ENCODE measurements at regions not wholly inside any gene's neighbourhood (a gene's known extent, or its start where the extent isn't known, plus 50 kb on each side); places are given as distances from the start of the nearest gene placed in this dataset.

GRCh38 chrX:858542-859078, 228.0 kb downstream of the SHOX start:
- BruUV-seq (replicated peaks), result no TSS peak
- H2AFZ ChIP-seq (ENCODE audit: control insufficient read depth, low read depth, low read length), result no peak overlapping the region
- H3K9me3 ChIP-seq (replicated peaks; ENCODE audit: control insufficient read depth, insufficient read depth, low read length), result no peaks in the 10 kb centered on the region; the same call in 2 of the 3 replicates
- H3K9ac ChIP-seq (ENCODE audit: control insufficient read depth, insufficient read depth, low read length), result no peak overlapping the region
- H3K79me2 ChIP-seq (ENCODE audit: control insufficient read depth, insufficient read depth, low read length), result no peaks in the 10 kb centered on the region
- FAIRE-seq, result no peak
- in situ Hi-C loops (cut with MboI), result no loop called here
- no peaks in the 10 kb centered on the region for H3K4me1 ChIP-seq (ENCODE audit: control insufficient read depth, insufficient read depth, low read length)
- ChIA-PET SMC1A (ENCODE audit: uncharacterized antibody, unreplicated experiment) (no interaction called here), POLR2A (no interaction called here), RAD21 (ENCODE audit: unreplicated experiment) (no interaction called here), CTCF (no interaction called here)
- TF ChIP-seq NRF1 (conservative IDR thresholded peaks at IDR 0.05; ENCODE audit: low read depth, low read length), result no peak
- no peak overlapping the region for H3K4me3 ChIP-seq
- DNase-seq (ENCODE audit: low read depth, low spot score), result no peak
- WGBS (ENCODE audit: insufficient coverage, insufficient replicate concordance, low lambda C conversion rate, missing lambda C conversion rate), result 47% methylated on average over 1 of the region's 1 CpG
- no peaks in the 10 kb centered on the region for H3K36me3 ChIP-seq (ENCODE audit: control insufficient read depth in 2 of 2, insufficient read depth in 2 of 2, low read length in 1 of 2)
- H3K27me3 ChIP-seq (replicated peaks in 1 of 2; ENCODE audit: control insufficient read depth in 2 of 2, insufficient read depth in 2 of 2, low read length in 1 of 2), result no peaks in the 10 kb centered on the region
- H4K20me1 ChIP-seq (ENCODE audit: control insufficient read depth, insufficient read depth), result no peaks in the 10 kb centered on the region
- no peak overlapping the region for H3K4me2 ChIP-seq (ENCODE audit: control insufficient read depth, insufficient read depth)
- H3K27ac ChIP-seq (ENCODE audit: control insufficient read depth, insufficient read depth), result no peak overlapping the region
- intact Hi-C loops (cut with micrococcal nuclease; ENCODE audit: unreplicated experiment), result loop anchor here (1.0 kb wide), 1 partner anchor 11 kb away; no protein-coding TSS in a partner anchor
- ATAC-seq, result no peak

DNA sequence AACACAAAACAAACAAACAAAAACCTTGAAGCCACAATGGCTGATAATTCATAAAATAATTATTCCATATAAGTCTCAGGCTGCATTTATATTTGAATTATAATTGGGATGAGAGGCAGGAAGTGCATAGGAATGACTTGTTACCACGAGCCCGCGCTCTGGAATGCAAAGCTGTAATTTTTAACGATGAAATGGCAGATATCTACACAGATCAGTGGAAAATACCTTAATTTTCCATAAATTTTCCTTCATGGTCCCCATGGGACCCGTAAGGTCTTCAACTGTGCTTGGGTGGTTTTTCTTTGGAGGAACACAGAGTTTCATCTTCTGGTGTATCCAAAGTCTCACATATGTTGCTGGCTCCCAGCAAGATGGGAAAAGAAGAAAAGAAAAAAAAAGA, 226.8 kb downstream of the SHOX start:
- no peak overlapping the region for H3K9ac ChIP-seq (ENCODE audit: control insufficient read depth, insufficient read depth, low read length)
- no peak overlapping the region for H3K27ac ChIP-seq (ENCODE audit: control insufficient read depth, insufficient read depth)
- no TSS peak for BruUV-seq (replicated peaks)
- DNase-seq (ENCODE audit: low read depth, low spot score), result no peak
- H3K4me1 ChIP-seq (ENCODE audit: control insufficient read depth, insufficient read depth, low read length), result no peaks in the 10 kb centered on the region
- POLR2A ChIA-PET, result no interaction called here
- no peak overlapping the region for H2AFZ ChIP-seq (ENCODE audit: control insufficient read depth, low read depth, low read length)
- 36% methylated on average over 5 of the region's 5 CpGs for WGBS (ENCODE audit: insufficient coverage, insufficient replicate concordance, low lambda C conversion rate, missing lambda C conversion rate)
- no peaks in the 10 kb centered on the region for H4K20me1 ChIP-seq (ENCODE audit: control insufficient read depth, insufficient read depth)
- H3K27me3 ChIP-seq (replicated peaks in 1 of 2; ENCODE audit: control insufficient read depth in 2 of 2, insufficient read depth in 2 of 2, low read length in 1 of 2), result no peaks in the 10 kb centered on the region
- CTCF ChIA-PET, result no interaction called here
- intact Hi-C loops (cut with micrococcal nuclease; ENCODE audit: unreplicated experiment) (no loop called here), in situ Hi-C loops (cut with MboI) (no loop called here)
- SMC1A ChIA-PET (ENCODE audit: uncharacterized antibody, unreplicated experiment), result no interaction called here
- no peaks in the 10 kb centered on the region for H3K79me2 ChIP-seq (ENCODE audit: control insufficient read depth, insufficient read depth, low read length)
- H3K4me3 ChIP-seq, result no peak overlapping the region
- no peak for ATAC-seq
- no peak for FAIRE-seq
- H3K4me2 ChIP-seq (ENCODE audit: control insufficient read depth, insufficient read depth), result no peak overlapping the region
- H3K36me3 ChIP-seq (ENCODE audit: control insufficient read depth in 2 of 2, insufficient read depth in 2 of 2, low read length in 1 of 2), result no peaks in the 10 kb centered on the region
- RAD21 ChIA-PET (ENCODE audit: unreplicated experiment), result no interaction called here
- H3K9me3 ChIP-seq (replicated peaks; ENCODE audit: control insufficient read depth, insufficient read depth, low read length), result no peaks in the 10 kb centered on the region; the same call in 2 of the 3 replicates
- TF ChIP-seq MYC (IDR thresholded peaks at IDR 0.05; ENCODE audit: insufficient read depth, insufficient read length, insufficient replicate concordance, low read length, severe bottlenecking) (no peak), ASH2L (IDR thresholded peaks at IDR 0.05; ENCODE audit: borderline replicate concordance, low read depth) (no peak), KDM1A (IDR thresholded peaks at IDR 0.05; ENCODE audit: borderline replicate concordance) (no peak), SUZ12 (IDR thresholded peaks at IDR 0.05; ENCODE audit: unreplicated experiment) (no peak), SMAD1 (IDR thresholded peaks at IDR 0.05; ENCODE audit: low read depth, partially characterized antibody) (no peak), ATF3 (IDR thresholded peaks at IDR 0.05; ENCODE audit: borderline replicate concordance, extremely low read depth, low read depth, low read length) (no peak)
- TF ChIP-seq, protein P1, sequence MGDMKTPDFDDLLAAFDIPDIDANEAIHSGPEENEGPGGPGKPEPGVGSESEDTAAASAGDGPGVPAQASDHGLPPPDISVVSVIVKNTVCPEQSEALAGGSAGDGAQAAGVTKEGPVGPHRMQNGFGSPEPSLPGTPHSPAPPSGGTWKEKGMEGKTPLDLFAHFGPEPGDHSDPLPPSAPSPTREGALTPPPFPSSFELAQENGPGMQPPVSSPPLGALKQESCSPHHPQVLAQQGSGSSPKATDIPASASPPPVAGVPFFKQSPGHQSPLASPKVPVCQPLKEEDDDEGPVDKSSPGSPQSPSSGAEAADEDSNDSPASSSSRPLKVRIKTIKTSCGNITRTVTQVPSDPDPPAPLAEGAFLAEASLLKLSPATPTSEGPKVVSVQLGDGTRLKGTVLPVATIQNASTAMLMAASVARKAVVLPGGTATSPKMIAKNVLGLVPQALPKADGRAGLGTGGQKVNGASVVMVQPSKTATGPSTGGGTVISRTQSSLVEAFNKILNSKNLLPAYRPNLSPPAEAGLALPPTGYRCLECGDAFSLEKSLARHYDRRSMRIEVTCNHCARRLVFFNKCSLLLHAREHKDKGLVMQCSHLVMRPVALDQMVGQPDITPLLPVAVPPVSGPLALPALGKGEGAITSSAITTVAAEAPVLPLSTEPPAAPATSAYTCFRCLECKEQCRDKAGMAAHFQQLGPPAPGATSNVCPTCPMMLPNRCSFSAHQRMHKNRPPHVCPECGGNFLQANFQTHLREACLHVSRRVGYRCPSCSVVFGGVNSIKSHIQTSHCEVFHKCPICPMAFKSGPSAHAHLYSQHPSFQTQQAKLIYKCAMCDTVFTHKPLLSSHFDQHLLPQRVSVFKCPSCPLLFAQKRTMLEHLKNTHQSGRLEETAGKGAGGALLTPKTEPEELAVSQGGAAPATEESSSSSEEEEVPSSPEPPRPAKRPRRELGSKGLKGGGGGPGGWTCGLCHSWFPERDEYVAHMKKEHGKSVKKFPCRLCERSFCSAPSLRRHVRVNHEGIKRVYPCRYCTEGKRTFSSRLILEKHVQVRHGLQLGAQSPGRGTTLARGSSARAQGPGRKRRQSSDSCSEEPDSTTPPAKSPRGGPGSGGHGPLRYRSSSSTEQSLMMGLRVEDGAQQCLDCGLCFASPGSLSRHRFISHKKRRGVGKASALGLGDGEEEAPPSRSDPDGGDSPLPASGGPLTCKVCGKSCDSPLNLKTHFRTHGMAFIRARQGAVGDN (IDR thresholded peaks at IDR 0.05), result no peak
- TF ChIP-seq, protein P2, sequence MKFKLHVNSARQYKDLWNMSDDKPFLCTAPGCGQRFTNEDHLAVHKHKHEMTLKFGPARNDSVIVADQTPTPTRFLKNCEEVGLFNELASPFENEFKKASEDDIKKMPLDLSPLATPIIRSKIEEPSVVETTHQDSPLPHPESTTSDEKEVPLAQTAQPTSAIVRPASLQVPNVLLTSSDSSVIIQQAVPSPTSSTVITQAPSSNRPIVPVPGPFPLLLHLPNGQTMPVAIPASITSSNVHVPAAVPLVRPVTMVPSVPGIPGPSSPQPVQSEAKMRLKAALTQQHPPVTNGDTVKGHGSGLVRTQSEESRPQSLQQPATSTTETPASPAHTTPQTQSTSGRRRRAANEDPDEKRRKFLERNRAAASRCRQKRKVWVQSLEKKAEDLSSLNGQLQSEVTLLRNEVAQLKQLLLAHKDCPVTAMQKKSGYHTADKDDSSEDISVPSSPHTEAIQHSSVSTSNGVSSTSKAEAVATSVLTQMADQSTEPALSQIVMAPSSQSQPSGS (IDR thresholded peaks at IDR 0.05; ENCODE audit: low read length), result no peak
- TF ChIP-seq, protein P3, sequence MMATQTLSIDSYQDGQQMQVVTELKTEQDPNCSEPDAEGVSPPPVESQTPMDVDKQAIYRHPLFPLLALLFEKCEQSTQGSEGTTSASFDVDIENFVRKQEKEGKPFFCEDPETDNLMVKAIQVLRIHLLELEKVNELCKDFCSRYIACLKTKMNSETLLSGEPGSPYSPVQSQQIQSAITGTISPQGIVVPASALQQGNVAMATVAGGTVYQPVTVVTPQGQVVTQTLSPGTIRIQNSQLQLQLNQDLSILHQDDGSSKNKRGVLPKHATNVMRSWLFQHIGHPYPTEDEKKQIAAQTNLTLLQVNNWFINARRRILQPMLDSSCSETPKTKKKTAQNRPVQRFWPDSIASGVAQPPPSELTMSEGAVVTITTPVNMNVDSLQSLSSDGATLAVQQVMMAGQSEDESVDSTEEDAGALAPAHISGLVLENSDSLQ (IDR thresholded peaks at IDR 0.05), result no peak
